CD4-positive, alpha-beta T cell treated with Interleukin-17A for 1 hour (primary cell): ENCODE measurements at regions not wholly inside any gene's neighbourhood (a gene's known extent, or its start where the extent isn't known, plus 50 kb on each side); places are given as distances from the start of the nearest gene placed in this dataset.
A peak's percentile ranks its signal among the peaks of the same experiment; 100 is the strongest.
"Not testable (repeated sequence)": the region's sequence is repeated elsewhere in the genome, so short reads cannot be mapped to it uniquely, and the experiment has no call there.

ENCODE experiments used
- DNase-seq: peaks from one replicate; pipeline ENCODE4 v3.0.0-alpha.2; 2020

DNA sequence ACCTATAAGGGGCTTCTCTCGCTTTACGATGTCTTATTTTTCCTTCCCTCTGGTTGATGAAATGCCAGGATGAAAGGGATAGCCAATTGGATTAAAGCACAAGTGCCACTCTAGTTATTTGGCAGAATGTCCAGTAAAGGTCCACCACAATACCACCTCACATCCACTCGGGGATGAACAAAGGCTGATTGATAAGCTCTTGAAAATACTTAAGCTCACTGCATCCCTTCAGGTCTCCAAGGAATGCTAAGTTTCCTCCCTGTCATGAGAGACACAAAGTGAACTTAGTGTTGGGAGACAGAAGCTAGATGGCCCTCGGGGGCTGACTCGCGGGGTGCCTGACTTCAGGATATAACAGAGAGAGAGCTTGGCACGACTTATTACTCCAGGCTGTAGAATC is 185.9 kb upstream of the ZNF644 start:
- DNase-seq: not testable (repeated sequence)

GRCh38 chr1:91204150-91204549 is 182.3 kb upstream of the ZNF644 start:
- not testable (repeated sequence) for DNase-seq

DNA sequence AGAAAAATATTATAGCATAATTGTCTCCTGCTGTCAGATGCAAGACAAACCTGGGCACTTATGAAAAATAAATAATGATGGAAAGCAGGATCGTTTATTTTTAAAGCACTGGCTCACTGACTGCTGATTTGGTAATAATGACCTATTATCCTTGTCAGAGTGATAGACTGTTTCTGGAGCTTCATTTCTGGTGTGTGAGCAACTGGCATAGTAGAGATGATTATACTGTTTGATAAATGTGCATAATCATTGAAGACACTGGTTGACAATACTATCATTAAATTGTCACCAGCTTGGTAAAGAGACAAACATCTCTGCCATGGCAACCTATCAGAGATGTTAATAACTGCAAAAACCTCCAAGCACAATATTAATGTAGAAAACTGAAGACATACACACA is 179.9 kb upstream of the ZNF644 start:
- DNase-seq: no peak

- DNase-seq: no peak
Measured at GRCh38 chr1:91201176-91201575, 179.3 kb upstream of the ZNF644 start.

DNA sequence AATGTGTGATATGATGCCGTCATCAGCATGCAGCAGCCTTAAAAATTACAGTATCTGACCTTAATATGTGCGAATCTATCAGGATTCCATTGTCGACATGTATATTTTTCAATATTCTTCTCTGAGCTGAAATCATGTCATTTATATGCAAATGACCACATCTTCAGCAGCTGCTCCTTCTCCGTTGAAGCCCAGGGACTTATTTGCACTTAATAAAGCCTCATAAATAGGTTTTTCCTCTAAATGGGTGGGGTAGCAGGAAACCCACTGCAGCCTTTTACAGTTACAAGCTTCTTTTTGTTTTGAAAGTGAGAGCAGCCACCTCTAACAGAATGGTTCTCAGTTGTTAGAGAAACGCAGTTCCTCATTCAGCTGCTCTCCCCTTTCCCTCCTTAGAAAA is 178.8 kb upstream of the ZNF644 start:
- DNase-seq: no peak

GRCh38 chr1:91199988-91200387 is 178.2 kb upstream of the ZNF644 start:
- DNase-seq: no peak

GRCh38 chr1:91190996-91191395 is 169.2 kb upstream of the ZNF644 start:
- no peak for DNase-seq

GRCh38 chr1:91189096-91189495 is 167.3 kb upstream of the ZNF644 start:
- no peak for DNase-seq

- not testable (repeated sequence) for DNase-seq
Measured at GRCh38 chr1:91182807-91183206, 161.0 kb upstream of the ZNF644 start.

DNA sequence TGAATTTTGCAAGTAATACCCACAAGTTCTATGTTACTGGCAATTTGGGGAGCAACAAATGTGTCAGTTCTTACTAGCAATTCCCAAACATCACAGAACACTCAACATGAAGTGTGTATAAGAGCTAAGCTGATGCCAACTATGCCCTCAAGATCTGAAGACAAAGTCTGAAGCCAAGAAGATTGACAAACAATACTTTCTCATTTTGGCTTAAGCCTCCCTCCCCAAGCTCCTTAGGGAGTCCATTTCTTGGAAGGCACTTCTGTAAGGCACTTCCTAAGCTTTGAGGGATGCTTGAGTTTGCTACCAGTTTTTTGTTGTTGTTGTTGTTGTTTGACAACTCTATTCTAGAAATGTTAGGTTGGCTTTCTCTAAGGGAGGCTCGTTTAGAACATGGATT is 154.4 kb upstream of the ZNF644 start:
- no peak for DNase-seq

GRCh38 chr1:91174734-91175133 is 152.9 kb upstream of the ZNF644 start:
- no peak for DNase-seq

GRCh38 chr1:91173346-91173890 is 151.6 kb upstream of the ZNF644 start:
- no peak for DNase-seq

GRCh38 chr1:91172541-91172940 is 150.7 kb upstream of the ZNF644 start:
- DNase-seq: no peak

DNA sequence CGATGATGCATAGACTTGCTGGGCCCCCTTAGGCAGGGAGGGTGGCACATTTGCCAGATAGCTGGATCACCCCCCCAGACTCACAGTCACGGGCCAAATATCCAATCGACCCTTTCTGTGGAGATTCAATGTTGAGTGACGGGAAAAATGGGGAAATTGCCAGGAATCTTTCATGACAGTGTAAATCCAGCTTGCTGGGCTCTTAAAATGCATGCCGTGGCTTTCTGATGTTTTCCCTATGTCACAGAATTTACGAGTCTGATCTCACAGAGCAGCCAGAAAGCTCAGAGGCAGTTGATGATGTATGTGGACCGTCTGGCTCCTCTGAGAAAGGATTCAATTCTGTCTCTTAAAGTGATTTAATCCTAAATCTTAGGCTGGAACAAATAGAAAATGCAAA is 150.1 kb upstream of the ZNF644 start:
- no peak for DNase-seq

GRCh38 chr1:91170571-91170970 is 148.7 kb upstream of the ZNF644 start:
- DNase-seq: no peak

GRCh38 chr1:91166106-91166712 is 144.4 kb upstream of the ZNF644 start:
- DNase-seq: peak; percentile 44

GRCh38 chr1:91165033-91165654 is 143.3 kb upstream of the ZNF644 start:
- peak; percentile 64 for DNase-seq

GRCh38 chr1:91162613-91163012 is 140.8 kb upstream of the ZNF644 start:
- no peak for DNase-seq

DNA sequence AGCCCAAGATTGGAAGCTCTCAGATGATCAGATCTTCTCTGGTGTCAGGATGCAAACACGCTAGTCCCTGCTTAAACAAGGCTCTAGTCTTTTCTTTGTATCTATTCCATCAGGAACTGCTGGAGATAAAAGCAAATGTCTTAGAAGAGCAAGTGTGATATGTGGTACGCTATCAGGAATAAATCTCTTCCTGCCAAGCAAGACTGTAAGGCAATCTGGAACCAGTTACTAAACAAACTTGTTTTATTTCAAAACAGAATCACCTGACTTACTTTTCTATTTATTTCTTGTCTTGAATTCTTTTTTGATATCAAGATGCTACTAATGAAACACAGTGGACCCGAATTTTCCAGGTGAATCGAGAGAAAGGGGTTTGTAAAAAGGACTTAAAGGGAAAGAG is 139.9 kb upstream of the ZNF644 start:
- no peak for DNase-seq

DNA sequence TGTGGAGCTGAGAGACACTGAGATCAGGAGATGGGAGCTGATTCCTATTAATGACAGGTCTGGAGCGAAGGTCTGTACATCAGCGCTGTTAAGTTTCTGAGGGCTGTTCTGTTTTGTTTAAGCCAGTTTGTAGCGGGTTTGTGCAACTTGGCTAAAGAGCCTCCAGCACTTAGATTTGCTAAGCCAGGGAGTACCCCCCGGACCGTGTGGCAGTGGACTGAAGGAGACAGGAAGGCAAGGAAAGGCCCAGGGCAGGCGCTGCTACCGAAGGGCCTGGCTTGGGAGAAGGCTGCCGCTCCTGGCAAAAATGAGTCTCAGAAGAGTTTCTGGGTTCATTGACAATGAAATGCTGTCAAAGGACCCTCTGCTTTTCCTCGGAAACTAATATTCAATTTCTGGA is 139.3 kb upstream of the ZNF644 start:
- DNase-seq: no peak

- DNase-seq: no peak
Measured at GRCh38 chr1:91160363-91161075, 138.7 kb upstream of the ZNF644 start.

GRCh38 chr1:91153341-91153740 is 131.5 kb upstream of the ZNF644 start:
- no peak for DNase-seq

DNA sequence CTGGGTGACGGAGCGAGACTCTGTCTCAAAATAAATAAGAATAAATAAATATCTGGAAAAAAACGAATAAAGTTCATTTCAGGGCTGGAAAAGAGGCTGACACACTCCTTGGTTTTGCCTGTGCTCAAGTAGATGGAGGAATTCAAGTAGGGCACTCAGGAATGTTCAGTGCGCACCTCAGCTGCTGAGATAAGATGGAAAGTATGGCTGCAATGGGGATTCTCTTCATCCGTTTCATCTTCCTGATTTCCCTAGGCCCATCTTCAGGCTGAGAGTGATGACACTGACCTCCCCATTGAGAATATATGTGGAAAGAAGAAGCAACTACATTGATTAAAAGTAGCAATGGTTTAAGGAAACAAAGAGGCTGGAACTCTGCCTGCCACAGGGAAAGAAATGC is 130.5 kb upstream of the ZNF644 start:
- DNase-seq: no peak

- DNase-seq: no peak
Measured at GRCh38 chr1:91151702-91152101, 129.9 kb upstream of the ZNF644 start.
